ENCODE measurements at regions not wholly inside any gene's neighbourhood (a gene's known extent, or its start where the extent isn't known, plus 50 kb on each side); places are given as distances from the start of the nearest gene placed in this dataset.

DNA sequence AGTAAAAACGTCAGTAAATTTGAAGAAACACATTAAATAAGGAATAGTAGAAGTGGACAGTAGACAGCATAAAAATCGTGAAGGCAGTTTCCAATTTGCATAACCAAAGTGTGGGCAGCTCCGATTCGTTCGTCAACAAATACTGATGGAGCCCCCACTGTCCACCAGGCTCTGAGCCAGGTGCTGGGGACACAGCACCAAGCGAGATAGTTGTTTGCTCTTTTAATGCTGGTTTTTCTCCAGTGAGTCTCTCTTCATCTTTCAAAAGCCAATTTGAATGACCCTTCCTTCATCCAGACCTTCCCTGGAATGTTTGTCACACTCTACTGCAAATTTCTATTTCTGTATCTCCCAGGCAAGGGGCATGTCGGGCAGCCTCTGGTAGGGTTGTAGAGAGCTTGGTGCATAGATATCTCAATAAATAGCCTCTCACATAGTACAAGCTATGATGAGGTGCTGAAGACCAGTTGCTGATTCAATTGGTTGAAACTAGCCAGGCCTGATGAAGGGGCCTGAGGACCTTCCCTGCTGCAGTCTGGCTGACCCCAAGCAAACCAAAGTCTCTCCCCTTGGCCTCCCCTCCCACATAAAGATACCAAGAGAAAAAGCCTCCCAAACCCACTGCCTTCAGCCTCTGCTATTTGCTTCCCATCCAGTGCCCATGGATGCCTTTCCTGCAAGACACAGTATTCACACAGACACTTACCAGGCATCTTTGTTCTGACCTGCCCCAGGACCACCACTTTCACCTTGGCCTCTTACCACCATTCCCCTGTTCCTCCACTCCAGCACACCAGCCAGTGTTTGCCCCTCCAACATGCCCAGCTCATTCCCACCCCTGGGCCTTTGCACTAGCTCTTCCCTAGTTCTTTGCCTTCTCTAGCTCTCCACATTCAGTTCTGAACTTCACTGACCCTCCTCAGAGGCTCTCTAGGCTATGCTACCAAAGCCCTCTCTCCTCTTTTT is 125.2 kb downstream of the CEBPB start:
- H3K4me3 ChIP-seq (ENCODE audit: low read depth, low read length) = no peak overlapping the region
- DNase-seq (ENCODE audit: low read depth, low spot score) = no peak
- TF ChIP-seq, protein P1, sequence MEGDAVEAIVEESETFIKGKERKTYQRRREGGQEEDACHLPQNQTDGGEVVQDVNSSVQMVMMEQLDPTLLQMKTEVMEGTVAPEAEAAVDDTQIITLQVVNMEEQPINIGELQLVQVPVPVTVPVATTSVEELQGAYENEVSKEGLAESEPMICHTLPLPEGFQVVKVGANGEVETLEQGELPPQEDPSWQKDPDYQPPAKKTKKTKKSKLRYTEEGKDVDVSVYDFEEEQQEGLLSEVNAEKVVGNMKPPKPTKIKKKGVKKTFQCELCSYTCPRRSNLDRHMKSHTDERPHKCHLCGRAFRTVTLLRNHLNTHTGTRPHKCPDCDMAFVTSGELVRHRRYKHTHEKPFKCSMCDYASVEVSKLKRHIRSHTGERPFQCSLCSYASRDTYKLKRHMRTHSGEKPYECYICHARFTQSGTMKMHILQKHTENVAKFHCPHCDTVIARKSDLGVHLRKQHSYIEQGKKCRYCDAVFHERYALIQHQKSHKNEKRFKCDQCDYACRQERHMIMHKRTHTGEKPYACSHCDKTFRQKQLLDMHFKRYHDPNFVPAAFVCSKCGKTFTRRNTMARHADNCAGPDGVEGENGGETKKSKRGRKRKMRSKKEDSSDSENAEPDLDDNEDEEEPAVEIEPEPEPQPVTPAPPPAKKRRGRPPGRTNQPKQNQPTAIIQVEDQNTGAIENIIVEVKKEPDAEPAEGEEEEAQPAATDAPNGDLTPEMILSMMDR (IDR thresholded peaks at IDR 0.05; ENCODE audit: low read depth, low read length) = no peak
- in situ Hi-C loops (cut with HindIII; ENCODE audit: low sequenced_read_pairs) = no loop called here

DNA sequence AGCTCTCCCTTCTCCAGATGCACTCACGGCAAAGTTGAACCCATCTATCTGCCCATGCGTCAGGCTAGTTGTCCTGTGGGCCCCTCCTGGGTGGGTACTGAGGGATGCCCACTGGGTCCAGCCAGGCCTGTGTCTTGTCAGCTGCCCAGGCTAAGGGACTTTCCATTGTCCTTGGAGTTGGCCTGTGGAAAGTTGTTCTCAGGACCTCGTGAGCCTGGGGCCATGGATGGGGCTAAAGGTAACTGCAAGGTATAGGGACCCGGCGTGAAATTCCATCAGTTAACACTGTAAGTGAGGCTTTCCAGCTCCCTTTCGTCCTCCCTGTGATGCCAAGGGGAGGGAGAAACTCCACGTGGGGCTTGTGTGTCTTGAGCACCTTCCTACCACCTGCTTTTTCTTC is 126.5 kb downstream of the CEBPB start:
- TF ChIP-seq, protein P1 (IDR thresholded peaks at IDR 0.05; ENCODE audit: low read depth, low read length) = no peak
- in situ Hi-C loops (cut with HindIII; ENCODE audit: low sequenced_read_pairs) = no loop called here
- H3K4me3 ChIP-seq (ENCODE audit: low read depth, low read length) = no peak overlapping the region
- DNase-seq (ENCODE audit: low read depth, low spot score) = no peak

DNA sequence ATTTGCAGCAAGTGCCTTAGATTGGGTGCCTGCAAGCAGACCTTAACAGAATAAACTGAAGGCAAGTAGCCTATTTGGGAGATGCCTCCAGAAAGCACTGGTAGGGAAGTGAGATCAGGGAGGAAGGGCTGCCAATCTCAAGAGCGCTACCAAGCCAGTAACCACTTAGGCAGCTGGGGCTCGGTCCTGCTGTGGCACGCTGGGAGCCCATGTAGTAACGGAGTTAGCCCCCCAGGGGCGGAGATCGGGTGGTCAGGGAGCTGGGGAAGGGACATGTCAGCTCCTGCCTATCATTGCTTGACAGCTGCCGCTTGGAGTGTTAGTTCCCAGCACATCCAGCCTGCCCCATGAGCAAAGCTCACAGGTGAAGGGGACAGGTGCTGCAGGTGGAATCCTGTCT is 127.0 kb downstream of the CEBPB start:
- no peak overlapping the region for H3K4me3 ChIP-seq (ENCODE audit: low read depth, low read length)
- in situ Hi-C loops (cut with HindIII; ENCODE audit: low sequenced_read_pairs) = no loop called here
- TF ChIP-seq, protein P1 (IDR thresholded peaks at IDR 0.05; ENCODE audit: low read depth, low read length) = no peak
- DNase-seq (ENCODE audit: low read depth, low spot score) = no peak

DNA sequence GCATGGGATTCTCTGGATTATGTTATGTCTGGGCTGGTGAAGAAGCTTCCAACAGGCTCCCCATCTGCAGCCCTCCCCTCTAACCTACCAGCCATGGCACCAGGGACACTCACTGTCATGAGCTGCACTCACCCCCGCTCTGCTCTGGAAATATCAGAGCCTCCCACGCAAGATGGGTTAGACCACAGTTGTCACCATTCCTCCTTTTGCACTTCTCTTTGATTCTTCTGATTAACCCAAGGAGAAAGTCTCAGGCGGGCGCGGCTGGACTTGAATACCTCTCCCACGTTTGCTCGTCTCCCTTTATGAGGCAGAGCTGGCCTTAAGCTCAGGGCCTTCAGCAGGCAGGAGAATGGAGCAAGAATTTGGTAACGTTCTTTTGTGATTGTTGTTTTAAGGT is 128.1 kb downstream of the CEBPB start:
- TF ChIP-seq, protein P1 (IDR thresholded peaks at IDR 0.05; ENCODE audit: low read depth, low read length) = no peak
- in situ Hi-C loops (cut with HindIII; ENCODE audit: low sequenced_read_pairs) = no loop called here
- no peak for DNase-seq (ENCODE audit: low read depth, low spot score)
- H3K4me3 ChIP-seq (ENCODE audit: low read depth, low read length) = no peak overlapping the region

DNA sequence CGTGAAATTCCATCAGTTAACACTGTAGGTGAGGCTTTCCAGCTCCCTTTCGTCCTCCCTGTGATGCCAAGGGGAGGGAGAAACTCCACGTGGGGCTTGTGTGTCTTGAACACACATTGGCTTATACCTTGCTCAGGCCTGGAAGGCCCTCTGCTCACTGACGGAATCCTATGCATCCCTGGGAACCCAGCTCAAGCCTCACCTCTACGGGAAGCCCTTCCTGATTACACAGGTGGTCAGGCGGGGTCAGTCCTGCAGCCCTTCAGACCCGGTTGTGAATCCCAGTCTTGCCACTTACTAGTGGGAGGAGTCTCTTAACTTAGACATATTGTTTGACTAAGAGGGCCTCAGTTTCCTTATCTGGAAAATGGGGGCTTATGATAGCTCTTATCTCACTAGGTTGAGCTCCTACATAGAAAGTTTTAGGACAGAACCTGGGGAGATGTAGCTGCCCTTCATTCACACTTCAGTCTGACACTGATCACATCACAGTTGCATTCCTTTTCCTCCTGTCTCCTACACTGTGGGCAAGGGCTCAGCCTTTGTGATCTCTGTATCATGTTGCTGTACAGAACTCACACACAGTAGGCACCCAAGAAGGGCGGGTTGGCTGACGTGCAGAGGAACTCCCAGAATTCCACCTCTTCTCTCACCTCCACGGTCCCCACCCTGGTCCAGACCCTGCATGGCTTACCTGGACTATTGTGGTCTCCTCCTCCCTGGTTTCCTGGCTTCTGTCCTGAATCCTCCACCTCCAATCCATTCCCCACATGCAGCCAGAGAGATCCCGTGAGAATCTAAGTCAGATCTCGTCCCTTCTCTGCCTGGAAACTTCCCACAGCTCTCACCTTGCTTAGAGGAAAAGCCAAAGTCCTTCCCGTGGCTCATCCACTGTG is 129.6 kb downstream of the CEBPB start:
- TF ChIP-seq, protein P1 (IDR thresholded peaks at IDR 0.05; ENCODE audit: low read depth, low read length) = no peak
- DNase-seq (ENCODE audit: low read depth, low spot score) = no peak
- H3K4me3 ChIP-seq (ENCODE audit: low read depth, low read length) = peak overlapping the region; percentile 24
- in situ Hi-C loops (cut with HindIII; ENCODE audit: low sequenced_read_pairs) = no loop called here

Data from astrocyte of the spinal cord (primary cell).